Neural crest cell (in vitro differentiated cells): ENCODE measurements at regions not wholly inside any gene's neighbourhood (a gene's known extent, or its start where the extent isn't known, plus 50 kb on each side); places are given as distances from the start of the nearest gene placed in this dataset.

Source experiments
- DNase-seq: peaks from one replicate; pipeline ENCODE4 v3.0.0; 2021; ENCODE audit warnings: low read depth, mixed read lengths, low spot score
- H3K27ac Mint-ChIP-seq: one replicate; pipeline ENCODE4 v1.8.0; 2021; ENCODE audit warnings: mild to moderate bottlenecking, mixed read lengths; ENCODE audit not compliant: unreplicated experiment
- H3K27me3 Mint-ChIP-seq: 2 replicates; pipeline ENCODE4 v1.8.0; 2021; ENCODE audit warnings: low read depth, mild to moderate bottlenecking, mixed read lengths
- H3K36me3 Mint-ChIP-seq: 2 replicates; pipeline ENCODE4 v1.8.0; 2021; ENCODE audit warnings: low read depth, mild to moderate bottlenecking, mixed read lengths
- H3K4me1 Mint-ChIP-seq: 2 replicates; pipeline ENCODE4 v1.8.0; 2021; ENCODE audit warnings: mixed read lengths
- H3K4me3 Mint-ChIP-seq: one replicate; pipeline ENCODE4 v1.8.0; 2021; ENCODE audit warnings: mild to moderate bottlenecking, mixed read lengths
- H3K9me3 Mint-ChIP-seq: 2 replicates; pipeline ENCODE4 v1.8.0; 2021; ENCODE audit warnings: mixed read lengths
- TF ChIP-seq, protein P1 (sequence below): fragments of 200-600 bp; sonication (generic); conservative IDR thresholded peaks from 2 replicates; pipeline ENCODE4 v1.5.0; 2021; ENCODE audit warnings: antibody characterized with exemption, mild to moderate bottlenecking

GRCh38 chr10:124227988-124228387 is 134.6 kb upstream of the CHST15 start:
- Mint-ChIP-seq H3K4me1 (no peaks in the 10 kb centered on the region), H3K27ac (no peak overlapping the region), H3K9me3 (peaks cover 34% of the 10 kb centered on the region)

GRCh38 chr10:124227055-124227975 is 133.9 kb upstream of the CHST15 start:
- H3K4me1 Mint-ChIP-seq = no peaks in the 10 kb centered on the region
- no peak overlapping the region for H3K4me3 Mint-ChIP-seq
- H3K9me3 Mint-ChIP-seq = peaks cover 34% of the 10 kb centered on the region
- TF ChIP-seq, protein P1, sequence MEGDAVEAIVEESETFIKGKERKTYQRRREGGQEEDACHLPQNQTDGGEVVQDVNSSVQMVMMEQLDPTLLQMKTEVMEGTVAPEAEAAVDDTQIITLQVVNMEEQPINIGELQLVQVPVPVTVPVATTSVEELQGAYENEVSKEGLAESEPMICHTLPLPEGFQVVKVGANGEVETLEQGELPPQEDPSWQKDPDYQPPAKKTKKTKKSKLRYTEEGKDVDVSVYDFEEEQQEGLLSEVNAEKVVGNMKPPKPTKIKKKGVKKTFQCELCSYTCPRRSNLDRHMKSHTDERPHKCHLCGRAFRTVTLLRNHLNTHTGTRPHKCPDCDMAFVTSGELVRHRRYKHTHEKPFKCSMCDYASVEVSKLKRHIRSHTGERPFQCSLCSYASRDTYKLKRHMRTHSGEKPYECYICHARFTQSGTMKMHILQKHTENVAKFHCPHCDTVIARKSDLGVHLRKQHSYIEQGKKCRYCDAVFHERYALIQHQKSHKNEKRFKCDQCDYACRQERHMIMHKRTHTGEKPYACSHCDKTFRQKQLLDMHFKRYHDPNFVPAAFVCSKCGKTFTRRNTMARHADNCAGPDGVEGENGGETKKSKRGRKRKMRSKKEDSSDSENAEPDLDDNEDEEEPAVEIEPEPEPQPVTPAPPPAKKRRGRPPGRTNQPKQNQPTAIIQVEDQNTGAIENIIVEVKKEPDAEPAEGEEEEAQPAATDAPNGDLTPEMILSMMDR = no peak
- H3K27ac Mint-ChIP-seq = no peak overlapping the region
- H3K36me3 Mint-ChIP-seq = peaks cover 18% of the 10 kb centered on the region
- no peak for DNase-seq
- no peaks in the 10 kb centered on the region for H3K27me3 Mint-ChIP-seq

More at GRCh38 chr10:124227988-124228387, 134.6 kb upstream of the CHST15 start:
- Mint-ChIP-seq H3K36me3 (peaks cover 18% of the 10 kb centered on the region), H3K27me3 (no peaks in the 10 kb centered on the region), H3K4me3 (no peak overlapping the region)
- TF ChIP-seq, protein P1 = no peak
- DNase-seq = no peak

DNA sequence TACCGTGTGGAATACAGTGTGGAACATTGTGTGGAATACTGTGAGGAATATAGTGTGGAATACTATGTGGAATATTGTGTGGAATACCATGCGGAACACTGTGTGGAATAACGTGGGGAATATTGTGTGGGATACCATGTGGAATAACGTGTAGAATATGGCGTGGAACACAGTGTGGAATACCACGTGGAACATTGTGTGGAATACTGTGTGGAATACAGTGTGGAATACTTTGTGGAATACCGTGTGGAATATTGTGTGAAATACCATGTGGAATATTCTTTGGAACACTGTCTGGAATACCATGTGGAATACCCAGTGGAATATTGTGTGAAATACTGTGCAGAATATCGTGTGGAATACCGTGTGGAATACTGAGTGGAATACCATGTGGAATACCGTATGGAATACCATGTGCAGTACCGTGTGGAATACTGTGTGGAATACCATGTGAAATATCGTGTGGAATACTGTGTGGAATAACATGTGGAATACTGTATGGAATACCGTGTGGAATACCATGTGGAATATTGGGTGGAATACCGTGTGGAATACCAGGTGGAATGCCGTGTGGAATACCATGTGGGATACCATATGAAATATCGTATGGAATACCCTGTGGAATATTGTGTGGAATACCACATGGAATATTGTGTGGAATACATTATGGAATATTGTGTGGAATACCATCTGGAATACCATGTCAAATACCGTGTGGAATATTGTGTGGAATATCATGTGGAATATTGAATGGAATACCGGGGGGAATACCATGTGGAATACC is 133.1 kb upstream of the CHST15 start:
- no peak for DNase-seq
- Mint-ChIP-seq H3K36me3 (peaks cover 18% of the 10 kb centered on the region), H3K4me1 (no peaks in the 10 kb centered on the region), H3K9me3 (peaks cover 34% of the 10 kb centered on the region), H3K27ac (no peak overlapping the region), H3K27me3 (no peaks in the 10 kb centered on the region), H3K4me3 (no peak overlapping the region)
- TF ChIP-seq, protein P1 = no peak

GRCh38 chr10:124225467-124226270 is 132.3 kb upstream of the CHST15 start:
- Mint-ChIP-seq H3K36me3 (peaks cover 18% of the 10 kb centered on the region), H3K9me3 (peaks cover 29% of the 10 kb centered on the region), H3K27ac (no peak overlapping the region), H3K27me3 (no peaks in the 10 kb centered on the region), H3K4me3 (no peak overlapping the region), H3K4me1 (no peaks in the 10 kb centered on the region)
- no peak for DNase-seq
- TF ChIP-seq, protein P1 = no peak

- Mint-ChIP-seq H3K27ac (no peak overlapping the region), H3K9me3 (peaks cover 28% of the 10 kb centered on the region), H3K36me3 (peaks cover 18% of the 10 kb centered on the region), H3K4me3 (no peak overlapping the region), H3K4me1 (no peaks in the 10 kb centered on the region), H3K27me3 (no peaks in the 10 kb centered on the region)
- TF ChIP-seq, protein P1 = no peak
- DNase-seq = no peak
Measured at GRCh38 chr10:124225029-124225466, 131.7 kb upstream of the CHST15 start.
